ENCODE measurements at regions not wholly inside any gene's neighbourhood (a gene's known extent, or its start where the extent isn't known, plus 50 kb on each side); places are given as distances from the start of the nearest gene placed in this dataset.

- ChIA-PET POLR2A (no interaction called here), CTCF (no interaction called here)
- no peaks in the 10 kb centered on the region for H3K27me3 ChIP-seq (replicated peaks in 2 of 5; ENCODE audit: control insufficient read depth in 4 of 5, insufficient read depth in 5 of 5, low read length in 4 of 5)
- H3K27ac ChIP-seq (ENCODE audit: insufficient read depth in 1 of 2, low read depth in 1 of 2, low read length in 2 of 2, poor library complexity in 1 of 2, severe bottlenecking in 2 of 2) = no peak overlapping the region
- H3K9me3 ChIP-seq (ENCODE audit: control extremely low read depth in 1 of 5, control insufficient read depth in 4 of 5, insufficient read depth in 2 of 5, low read depth in 1 of 5, low read length in 4 of 5) = no peaks in the 10 kb centered on the region
- WGBS (ENCODE audit: insufficient coverage) = 63% methylated on average over 4 of the region's 4 CpGs
- DNase-seq = no peak
- H3K4me3 ChIP-seq (ENCODE audit: control insufficient read depth in 1 of 7, extremely low read depth in 1 of 7, insufficient read depth in 4 of 7, low read depth in 2 of 7, low read length in 6 of 7) = no peak overlapping the region
- no peaks in the 10 kb centered on the region for H3K36me3 ChIP-seq (ENCODE audit: control insufficient read depth in 4 of 4, insufficient read depth in 4 of 4, low read length in 3 of 4)
- H3K4me1 ChIP-seq (ENCODE audit: control extremely low read depth in 1 of 4, control insufficient read depth in 4 of 4, insufficient read depth in 4 of 4, low read length in 3 of 4) = no peaks in the 10 kb centered on the region
These were observed 1465.7 kb upstream of the DIAPH2 start for GRCh38 chrX:95218976-95219375.

GRCh38 chrX:95248386-95248785, 1436.3 kb upstream of the DIAPH2 start:
- WGBS (ENCODE audit: insufficient coverage) = 88% methylated on average over 1 of the region's 2 CpGs
- Histone ChIP-seq H3K4me3 (ENCODE audit: control insufficient read depth in 1 of 7, extremely low read depth in 1 of 7, insufficient read depth in 4 of 7, low read depth in 2 of 7, low read length in 6 of 7) (no peak overlapping the region), H3K27me3 (replicated peaks in 2 of 5; ENCODE audit: control insufficient read depth in 4 of 5, insufficient read depth in 5 of 5, low read length in 4 of 5) (no peaks in the 10 kb centered on the region), H3K36me3 (ENCODE audit: control insufficient read depth in 4 of 4, insufficient read depth in 4 of 4, low read length in 3 of 4) (no peaks in the 10 kb centered on the region), H3K9me3 (ENCODE audit: control extremely low read depth in 1 of 5, control insufficient read depth in 4 of 5, insufficient read depth in 2 of 5, low read depth in 1 of 5, low read length in 4 of 5) (no peaks in the 10 kb centered on the region), H3K27ac (ENCODE audit: insufficient read depth in 1 of 2, low read depth in 1 of 2, low read length in 2 of 2, poor library complexity in 1 of 2, severe bottlenecking in 2 of 2) (no peak overlapping the region), H3K4me1 (ENCODE audit: control extremely low read depth in 1 of 4, control insufficient read depth in 4 of 4, insufficient read depth in 4 of 4, low read length in 3 of 4) (no peaks in the 10 kb centered on the region)
- ChIA-PET CTCF (no interaction called here), POLR2A (no interaction called here)
- no peak for DNase-seq

GRCh38 chrX:95290455-95290854, 1394.2 kb upstream of the DIAPH2 start:
- H3K4me1 ChIP-seq (ENCODE audit: control extremely low read depth in 1 of 4, control insufficient read depth in 4 of 4, insufficient read depth in 4 of 4, low read length in 3 of 4) = no peaks in the 10 kb centered on the region
- ChIA-PET CTCF (no interaction called here), POLR2A (no interaction called here)
- no peak overlapping the region for H3K4me3 ChIP-seq (ENCODE audit: control insufficient read depth in 1 of 7, extremely low read depth in 1 of 7, insufficient read depth in 4 of 7, low read depth in 2 of 7, low read length in 6 of 7)
- no peaks in the 10 kb centered on the region for H3K9me3 ChIP-seq (ENCODE audit: control extremely low read depth in 1 of 5, control insufficient read depth in 4 of 5, insufficient read depth in 2 of 5, low read depth in 1 of 5, low read length in 4 of 5)
- WGBS (ENCODE audit: insufficient coverage) = 70% methylated on average over 2 of the region's 3 CpGs
- no peaks in the 10 kb centered on the region for H3K36me3 ChIP-seq (ENCODE audit: control insufficient read depth in 4 of 4, insufficient read depth in 4 of 4, low read length in 3 of 4)
- H3K27ac ChIP-seq (ENCODE audit: insufficient read depth in 1 of 2, low read depth in 1 of 2, low read length in 2 of 2, poor library complexity in 1 of 2, severe bottlenecking in 2 of 2) = no peak overlapping the region
- H3K27me3 ChIP-seq (replicated peaks in 2 of 5; ENCODE audit: control insufficient read depth in 4 of 5, insufficient read depth in 5 of 5, low read length in 4 of 5) = no peaks in the 10 kb centered on the region
- no peak for DNase-seq

GRCh38 chrX:95291561-95291960, 1393.1 kb upstream of the DIAPH2 start:
- no peaks in the 10 kb centered on the region for H3K4me1 ChIP-seq (ENCODE audit: control extremely low read depth in 1 of 4, control insufficient read depth in 4 of 4, insufficient read depth in 4 of 4, low read length in 3 of 4)
- H3K9me3 ChIP-seq (ENCODE audit: control extremely low read depth in 1 of 5, control insufficient read depth in 4 of 5, insufficient read depth in 2 of 5, low read depth in 1 of 5, low read length in 4 of 5) = no peaks in the 10 kb centered on the region
- ChIA-PET POLR2A (no interaction called here), CTCF (no interaction called here)
- no peaks in the 10 kb centered on the region for H3K36me3 ChIP-seq (ENCODE audit: control insufficient read depth in 4 of 4, insufficient read depth in 4 of 4, low read length in 3 of 4)
- DNase-seq = no peak
- no peak overlapping the region for H3K27ac ChIP-seq (ENCODE audit: insufficient read depth in 1 of 2, low read depth in 1 of 2, low read length in 2 of 2, poor library complexity in 1 of 2, severe bottlenecking in 2 of 2)
- no peaks in the 10 kb centered on the region for H3K27me3 ChIP-seq (replicated peaks in 2 of 5; ENCODE audit: control insufficient read depth in 4 of 5, insufficient read depth in 5 of 5, low read length in 4 of 5)
- no peak overlapping the region for H3K4me3 ChIP-seq (ENCODE audit: control insufficient read depth in 1 of 7, extremely low read depth in 1 of 7, insufficient read depth in 4 of 7, low read depth in 2 of 7, low read length in 6 of 7)

- ChIA-PET POLR2A (no interaction called here), CTCF (interaction anchor here (1.3 kb wide), 1 partner anchor 14 kb away, joined by 3 read pairs; no protein-coding TSS in a partner anchor)
- Histone ChIP-seq H3K4me3 (ENCODE audit: control insufficient read depth in 1 of 7, extremely low read depth in 1 of 7, insufficient read depth in 4 of 7, low read depth in 2 of 7, low read length in 6 of 7) (no peak overlapping the region), H3K36me3 (ENCODE audit: control insufficient read depth in 4 of 4, insufficient read depth in 4 of 4, low read length in 3 of 4) (no peaks in the 10 kb centered on the region), H3K9me3 (ENCODE audit: control extremely low read depth in 1 of 5, control insufficient read depth in 4 of 5, insufficient read depth in 2 of 5, low read depth in 1 of 5, low read length in 4 of 5) (no peaks in the 10 kb centered on the region), H3K27ac (ENCODE audit: insufficient read depth in 1 of 2, low read depth in 1 of 2, low read length in 2 of 2, poor library complexity in 1 of 2, severe bottlenecking in 2 of 2) (no peak overlapping the region), H3K27me3 (replicated peaks in 2 of 5; ENCODE audit: control insufficient read depth in 4 of 5, insufficient read depth in 5 of 5, low read length in 4 of 5) (no peaks in the 10 kb centered on the region), H3K4me1 (ENCODE audit: control extremely low read depth in 1 of 4, control insufficient read depth in 4 of 4, insufficient read depth in 4 of 4, low read length in 3 of 4) (no peaks in the 10 kb centered on the region)
- peak in 2 of 3 donors; percentile 4 to 16 for DNase-seq
- 30% methylated on average over 3 of the region's 4 CpGs for WGBS (ENCODE audit: insufficient coverage)
These were observed 1365.8 kb upstream of the DIAPH2 start for GRCh38 chrX:95318882-95319281.

GRCh38 chrX:95325185-95325584, 1359.5 kb upstream of the DIAPH2 start:
- 63% methylated on average over 2 of the region's 2 CpGs for WGBS (ENCODE audit: insufficient coverage)

GRCh38 chrX:95330292-95330691, 1354.3 kb upstream of the DIAPH2 start:
- no peaks in the 10 kb centered on the region for H3K4me1 ChIP-seq (ENCODE audit: control extremely low read depth in 1 of 4, control insufficient read depth in 4 of 4, insufficient read depth in 4 of 4, low read length in 3 of 4)
- no peaks in the 10 kb centered on the region for H3K36me3 ChIP-seq (ENCODE audit: control insufficient read depth in 4 of 4, insufficient read depth in 4 of 4, low read length in 3 of 4)
- peaks cover 0 to 7% (median 0%) of the 10 kb centered on the region in 5 experiments for H3K27me3 ChIP-seq (replicated peaks in 2 of 5; ENCODE audit: control insufficient read depth in 4 of 5, insufficient read depth in 5 of 5, low read length in 4 of 5)
- no peak overlapping the region for H3K27ac ChIP-seq (ENCODE audit: insufficient read depth in 1 of 2, low read depth in 1 of 2, low read length in 2 of 2, poor library complexity in 1 of 2, severe bottlenecking in 2 of 2)
- ChIA-PET CTCF (no interaction called here), POLR2A (no interaction called here)
- DNase-seq = no peak
- WGBS (ENCODE audit: insufficient coverage) = 74% methylated on average over 2 of the region's 2 CpGs
- no peaks in the 10 kb centered on the region for H3K9me3 ChIP-seq (ENCODE audit: control extremely low read depth in 1 of 5, control insufficient read depth in 4 of 5, insufficient read depth in 2 of 5, low read depth in 1 of 5, low read length in 4 of 5)
- H3K4me3 ChIP-seq (ENCODE audit: control insufficient read depth in 1 of 7, extremely low read depth in 1 of 7, insufficient read depth in 4 of 7, low read depth in 2 of 7, low read length in 6 of 7) = no peak overlapping the region

More at GRCh38 chrX:95325185-95325584, 1359.5 kb upstream of the DIAPH2 start:
- Histone ChIP-seq H3K4me3 (ENCODE audit: control insufficient read depth in 1 of 7, extremely low read depth in 1 of 7, insufficient read depth in 4 of 7, low read depth in 2 of 7, low read length in 6 of 7) (no peak overlapping the region), H3K4me1 (ENCODE audit: control extremely low read depth in 1 of 4, control insufficient read depth in 4 of 4, insufficient read depth in 4 of 4, low read length in 3 of 4) (no peaks in the 10 kb centered on the region), H3K36me3 (ENCODE audit: control insufficient read depth in 4 of 4, insufficient read depth in 4 of 4, low read length in 3 of 4) (no peaks in the 10 kb centered on the region), H3K9me3 (ENCODE audit: control extremely low read depth in 1 of 5, control insufficient read depth in 4 of 5, insufficient read depth in 2 of 5, low read depth in 1 of 5, low read length in 4 of 5) (no peaks in the 10 kb centered on the region), H3K27me3 (replicated peaks in 2 of 5; ENCODE audit: control insufficient read depth in 4 of 5, insufficient read depth in 5 of 5, low read length in 4 of 5) (no peaks in the 10 kb centered on the region), H3K27ac (ENCODE audit: insufficient read depth in 1 of 2, low read depth in 1 of 2, low read length in 2 of 2, poor library complexity in 1 of 2, severe bottlenecking in 2 of 2) (no peak overlapping the region)
- no peak for DNase-seq
- ChIA-PET CTCF (no interaction called here), POLR2A (no interaction called here)

All from common myeloid progenitor, CD34-positive (primary cell).